Epidermal melanocyte (primary cell): ENCODE measurements at regions not wholly inside any gene's neighbourhood (a gene's known extent, or its start where the extent isn't known, plus 50 kb on each side); places are given as distances from the start of the nearest gene placed in this dataset.

Experiments used
- DNase-seq: peaks from one replicate; pipeline ENCODE4 v3.0.0; 2011; ENCODE audit warnings: low spot score; ENCODE audit not compliant: insufficient read length

- no peak for DNase-seq
These were observed 242.1 kb downstream of the HACE1 start for GRCh38 chr6:104617591-104617990.

GRCh38 chr6:104614394-104614793 lies 245.3 kb downstream of the HACE1 start:
- no peak for DNase-seq

GRCh38 chr6:104613416-104614001 lies 246.2 kb downstream of the HACE1 start:
- no peak for DNase-seq

- no peak for DNase-seq
These were observed 247.2 kb downstream of the HACE1 start for GRCh38 chr6:104612541-104612940.

- DNase-seq: no peak
These were observed 251.6 kb downstream of the HACE1 start for GRCh38 chr6:104608101-104608500.

GRCh38 chr6:104607501-104607900 lies 252.2 kb downstream of the HACE1 start:
- DNase-seq: no peak

GRCh38 chr6:104606361-104606760 lies 253.4 kb downstream of the HACE1 start:
- DNase-seq: no peak

- DNase-seq: no peak
These were observed 255.0 kb downstream of the HACE1 start for GRCh38 chr6:104604685-104605084.

- DNase-seq: no peak
These were observed 256.5 kb downstream of the HACE1 start for GRCh38 chr6:104603108-104603745.

- no peak for DNase-seq
These were observed 258.0 kb downstream of the HACE1 start for GRCh38 chr6:104601721-104602120.

GRCh38 chr6:104601131-104601651 lies 258.5 kb downstream of the HACE1 start:
- DNase-seq: no peak

- DNase-seq: no peak
These were observed 259.1 kb downstream of the HACE1 start for GRCh38 chr6:104600639-104600931.

GRCh38 chr6:104599821-104600638 lies 259.7 kb downstream of the HACE1 start:
- no peak for DNase-seq

GRCh38 chr6:104597541-104598050 lies 262.1 kb downstream of the HACE1 start:
- no peak for DNase-seq

GRCh38 chr6:104596091-104596490 lies 263.6 kb downstream of the HACE1 start:
- DNase-seq: no peak

- no peak for DNase-seq
These were observed 264.4 kb downstream of the HACE1 start for GRCh38 chr6:104595311-104595820.

GRCh38 chr6:104591573-104592334 lies 268.0 kb downstream of the HACE1 start:
- DNase-seq: no peak

GRCh38 chr6:104589940-104590339 lies 269.8 kb downstream of the HACE1 start:
- no peak for DNase-seq

- DNase-seq: no peak
These were observed 274.1 kb downstream of the HACE1 start for GRCh38 chr6:104585646-104586045.

GRCh38 chr6:104580452-104580851 lies 279.3 kb downstream of the HACE1 start:
- no peak for DNase-seq

GRCh38 chr6:104579310-104579863 lies 280.3 kb downstream of the HACE1 start:
- DNase-seq: no peak
